Hypothalamus (tissue), 51 donors: ENCODE measurements at regions not wholly inside any gene's neighbourhood (a gene's known extent, or its start where the extent isn't known, plus 50 kb on each side); places are given as distances from the start of the nearest gene placed in this dataset.

Experiments
- DNase-seq, 51 donors: peaks; one replicate each; lab custom pipeline; 2025; lab: John Stamatoyannopoulos, UW

DNA sequence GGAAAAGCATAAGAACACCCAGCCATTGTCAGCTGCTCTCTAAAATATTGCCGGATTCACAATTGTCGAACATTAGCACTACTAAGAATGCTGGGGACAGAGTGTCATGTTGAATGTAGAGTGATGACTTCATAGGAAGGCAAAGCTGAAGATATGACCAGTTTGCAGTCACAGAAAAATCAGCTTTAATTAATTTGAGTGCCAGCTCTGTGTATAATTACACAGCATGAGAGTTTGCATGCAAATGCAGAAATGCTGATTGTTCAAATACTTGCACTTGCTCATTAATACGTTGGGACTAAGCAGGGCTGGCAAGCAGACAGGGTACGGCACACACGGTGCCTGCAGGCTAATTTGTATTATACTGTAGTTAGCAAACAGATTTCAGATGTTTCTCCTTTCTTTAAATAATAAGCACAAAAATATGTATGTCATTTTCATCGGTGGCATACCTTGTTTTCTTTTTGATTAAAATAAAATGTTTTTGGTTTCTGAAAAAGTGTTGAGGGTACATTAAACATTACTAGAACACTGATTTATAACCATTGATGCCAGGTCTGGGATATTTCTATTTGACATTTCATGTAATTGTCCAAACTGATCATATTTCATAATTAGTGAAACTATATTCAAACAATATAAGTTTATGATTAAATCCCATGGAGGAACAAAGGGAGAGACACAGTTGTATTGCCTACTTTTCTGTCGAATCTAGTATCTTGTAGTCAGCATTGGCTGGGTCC is 99.8 kb upstream of the ADGRL2 start:
- DNase-seq: no peak

DNA sequence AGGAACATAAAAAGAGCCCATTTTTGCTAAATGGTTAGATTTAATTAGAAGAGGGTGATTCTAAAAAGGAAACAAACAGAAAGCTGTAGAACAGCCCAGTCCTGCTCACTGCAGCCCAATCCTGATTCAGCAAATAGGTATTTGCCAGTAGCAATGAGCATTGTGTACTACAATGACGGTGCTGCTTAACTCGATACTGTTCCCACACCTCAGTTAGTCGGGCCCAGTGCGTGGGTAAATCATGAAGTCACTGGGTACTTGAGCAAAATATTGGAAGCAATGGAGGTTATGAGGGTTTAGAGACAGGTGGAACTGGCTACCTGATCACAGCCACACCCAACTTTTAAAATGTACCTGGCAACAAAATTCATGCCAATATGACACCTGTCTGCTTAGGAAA is 101.5 kb upstream of the ADGRL2 start:
- DNase-seq: no peak

DNA sequence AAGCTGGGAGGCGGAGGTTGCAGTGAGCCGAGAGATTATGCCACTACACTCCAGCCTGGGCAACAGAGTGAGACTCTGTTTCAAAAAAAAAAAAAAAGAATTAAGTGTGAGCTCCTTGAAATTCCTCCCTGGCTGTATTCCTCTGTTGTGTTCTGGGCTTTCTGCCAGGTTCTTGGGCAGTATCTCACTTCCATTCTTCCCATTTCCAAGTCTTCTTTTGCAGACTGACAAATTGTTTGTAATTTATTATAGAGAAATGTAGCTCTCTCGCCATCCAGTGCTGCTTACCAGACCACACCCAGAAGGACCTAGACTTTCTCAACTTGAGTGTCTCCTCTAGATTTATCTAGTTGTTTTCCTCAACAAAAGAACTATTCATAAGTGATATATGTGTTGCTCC is 105.0 kb upstream of the ADGRL2 start:
- peak in 1 of 51 donors; percentile 3 for DNase-seq

DNA sequence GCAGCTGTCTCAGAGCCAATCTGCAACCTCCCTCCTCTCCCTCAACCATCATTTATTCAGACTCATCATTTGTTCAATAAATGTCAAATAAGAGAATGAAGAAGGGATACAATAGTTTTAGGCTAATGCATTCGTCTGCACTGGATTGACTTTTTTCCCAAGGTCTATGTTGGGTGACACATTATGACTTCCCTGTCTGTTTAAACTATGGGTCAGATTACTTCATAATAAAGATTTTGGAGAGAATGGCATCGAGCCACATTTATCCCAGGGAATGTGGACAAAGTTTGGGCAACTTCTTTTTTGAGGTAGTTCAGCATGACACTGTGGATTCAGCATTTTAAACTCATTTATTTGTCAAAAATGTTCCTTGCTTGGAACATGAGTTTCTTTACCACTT is 107.4 kb upstream of the ADGRL2 start:
- DNase-seq: no peak

DNA sequence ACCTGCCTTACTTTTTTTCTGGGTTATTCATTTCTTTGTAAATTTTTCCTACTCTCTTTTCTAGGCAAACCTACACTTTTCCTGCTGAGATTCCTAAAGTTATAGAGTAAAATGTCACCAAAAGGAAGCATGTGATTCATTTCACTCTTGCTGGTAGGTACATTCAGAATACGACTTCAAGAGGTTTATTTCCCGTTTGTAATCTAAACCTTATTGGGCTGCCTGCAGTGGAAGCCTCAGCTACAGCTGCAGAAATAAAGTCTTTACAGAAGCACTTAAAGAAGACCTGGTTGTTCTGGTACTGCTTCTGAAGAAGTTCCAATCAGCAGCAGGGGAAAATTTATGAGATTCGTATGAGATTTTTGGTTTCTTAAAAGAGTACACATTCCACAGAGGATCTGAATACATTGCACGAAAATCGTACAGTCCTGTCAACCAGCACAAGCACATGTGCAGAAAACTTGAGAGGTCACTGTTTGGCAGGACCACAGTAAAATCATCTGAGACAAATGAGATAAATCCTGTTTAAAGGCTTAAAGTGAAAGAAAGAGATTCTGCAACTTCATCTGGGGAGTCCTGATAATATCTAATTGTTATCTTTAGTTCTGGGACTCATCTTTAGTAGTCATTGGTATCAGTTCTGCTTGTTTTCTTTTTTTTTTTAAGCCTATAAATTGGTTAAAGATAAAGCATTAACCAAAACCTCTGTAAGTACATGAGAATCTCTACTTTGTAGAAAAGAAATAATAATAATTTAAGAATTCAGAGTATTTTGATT is 109.9 kb upstream of the ADGRL2 start:
- no peak for DNase-seq

DNA sequence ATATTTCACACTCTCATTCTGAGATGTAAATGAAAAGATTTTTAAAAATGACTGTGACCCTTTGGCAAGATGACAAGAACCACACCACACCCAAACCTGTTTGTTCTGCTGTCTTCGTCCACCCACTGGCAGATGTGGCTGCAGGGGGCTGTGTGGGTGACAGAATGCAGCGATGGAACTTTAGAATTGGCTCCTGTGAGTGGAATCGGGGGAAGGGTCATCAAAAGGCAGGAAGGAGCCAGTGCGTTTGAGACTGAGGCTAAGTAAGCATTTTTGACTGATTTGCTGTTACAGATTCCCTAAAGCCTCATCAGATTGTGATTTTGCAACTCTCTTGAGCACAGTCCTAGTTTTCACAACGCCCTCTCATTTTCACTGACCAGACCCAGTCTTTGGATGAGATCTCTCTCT is 111.2 kb upstream of the ADGRL2 start:
- DNase-seq: no peak

DNA sequence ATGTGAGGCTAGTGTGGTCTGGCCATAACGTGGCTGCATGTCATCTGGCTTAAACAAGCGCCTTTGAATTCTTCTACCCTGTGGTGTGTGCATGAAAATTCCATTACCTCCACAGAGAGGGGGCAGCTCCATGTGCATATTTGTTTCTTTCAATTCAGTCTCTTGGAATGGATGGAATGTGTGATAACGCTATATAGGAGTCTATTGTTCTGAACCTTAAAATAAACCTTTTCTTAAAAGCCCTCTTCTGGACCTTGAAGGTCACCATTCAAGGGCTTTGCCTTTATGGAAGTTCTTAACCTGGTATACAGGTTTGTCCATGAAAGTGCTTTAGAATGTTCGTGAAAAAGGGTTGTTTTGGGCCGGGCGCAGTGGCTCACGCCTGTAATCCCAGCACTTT is 118.2 kb upstream of the ADGRL2 start:
- DNase-seq: no peak

DNA sequence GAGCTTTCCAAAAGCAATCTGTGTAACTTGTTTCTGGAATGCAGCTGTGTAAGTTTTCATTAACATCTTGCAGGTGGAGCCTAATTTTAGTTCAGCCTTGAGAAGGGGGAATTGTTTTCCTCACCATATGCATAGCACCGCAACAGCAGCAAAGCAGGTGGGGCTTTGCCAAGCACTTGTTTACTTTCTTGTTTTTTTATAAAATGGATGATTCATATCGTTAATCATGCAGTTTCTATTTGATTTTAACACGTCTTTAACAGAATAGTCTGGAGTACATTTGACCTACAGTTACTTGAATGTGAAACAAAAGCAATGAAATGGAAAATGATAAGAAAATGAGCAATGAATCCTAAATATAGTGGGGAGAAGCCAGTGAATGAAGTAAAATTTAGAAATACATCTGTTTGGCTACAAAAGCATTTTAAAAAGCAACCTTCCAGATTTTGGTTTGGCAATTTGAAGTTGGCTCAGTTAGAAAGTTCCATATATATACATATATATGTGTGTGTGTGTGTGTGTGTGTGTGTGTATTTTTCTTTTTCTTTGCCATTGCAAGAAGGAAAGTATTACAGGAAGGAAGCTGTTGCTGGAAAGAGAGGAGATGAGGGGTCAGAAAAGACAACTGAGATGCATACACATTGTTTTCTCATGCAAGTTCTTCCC is 119.0 kb upstream of the ADGRL2 start:
- no peak for DNase-seq

DNA sequence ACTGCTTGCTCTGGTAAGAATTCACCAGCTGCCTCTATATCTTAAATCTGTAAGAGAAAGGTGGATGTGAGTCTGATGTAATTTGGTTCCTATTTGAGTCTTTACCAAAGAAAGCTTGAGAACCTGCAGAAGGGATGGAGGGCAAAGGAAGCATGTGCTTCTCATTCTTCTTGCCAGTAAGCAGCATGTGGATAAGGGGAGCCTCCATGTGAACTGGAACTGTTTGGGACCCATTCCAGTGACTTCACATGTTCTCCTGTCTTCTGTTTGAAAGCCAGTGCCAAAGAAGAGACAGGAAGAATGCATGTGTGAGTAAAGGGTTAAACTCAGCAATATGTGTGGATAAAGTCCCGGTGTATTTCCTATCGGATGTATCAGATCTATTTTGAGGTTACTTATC is 119.6 kb upstream of the ADGRL2 start:
- DNase-seq: no peak

DNA sequence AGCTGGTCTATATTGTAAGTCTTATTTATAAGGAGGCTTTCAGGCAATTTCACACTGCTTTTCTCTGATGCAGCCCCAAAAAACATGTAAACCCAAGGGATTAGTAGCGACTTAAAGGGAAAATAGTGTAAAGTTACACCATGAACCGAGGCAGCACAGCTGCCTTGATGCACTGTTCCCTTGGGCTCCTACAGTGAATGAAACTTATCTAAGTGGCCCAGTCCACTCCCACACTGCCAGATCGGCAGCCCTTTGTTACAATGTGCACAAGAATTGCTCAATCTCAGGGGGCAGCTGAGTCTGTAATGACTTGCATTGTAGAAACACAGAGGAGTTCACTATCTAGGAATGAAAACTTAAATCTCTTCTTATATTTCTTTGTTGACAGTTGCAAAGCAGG is 120.8 kb upstream of the ADGRL2 start:
- no peak for DNase-seq

DNA sequence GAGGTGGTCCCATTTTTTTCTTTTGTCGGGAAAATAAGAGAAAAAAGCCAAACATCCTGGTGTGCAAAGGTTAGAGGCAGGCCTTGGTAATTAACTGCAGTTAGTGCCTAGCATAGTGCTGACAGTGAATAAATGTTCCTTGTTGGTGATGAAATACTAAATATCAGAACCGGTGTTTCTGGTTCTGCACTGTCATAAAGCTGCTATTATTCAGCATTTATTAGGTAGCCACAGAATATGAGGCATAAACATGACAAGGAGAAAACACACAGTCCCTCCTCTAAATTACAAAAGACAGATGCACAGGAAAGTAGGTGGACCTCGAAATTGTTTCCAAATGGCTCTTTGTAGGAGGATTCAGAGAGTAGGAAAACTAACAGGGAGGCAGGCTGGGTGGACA is 122.0 kb upstream of the ADGRL2 start:
- no peak for DNase-seq

DNA sequence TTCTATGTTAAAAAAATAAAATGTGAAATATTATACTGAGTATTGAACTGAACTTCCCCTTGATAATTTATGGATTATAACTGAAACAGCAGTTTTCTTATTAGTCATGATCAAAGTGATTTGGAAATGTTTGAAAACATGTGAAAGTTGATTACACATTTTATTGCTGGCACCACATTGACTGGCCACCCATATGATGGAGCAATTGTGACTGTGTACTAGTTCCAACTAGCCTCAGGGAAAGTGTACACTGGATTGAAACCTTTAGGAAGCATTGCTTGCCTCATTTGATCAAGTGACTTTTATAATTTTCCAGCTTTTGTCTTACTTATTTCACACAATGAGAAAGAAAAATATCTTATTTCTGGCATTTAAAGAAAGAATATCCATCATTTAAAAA is 128.0 kb upstream of the ADGRL2 start:
- DNase-seq: no peak

DNA sequence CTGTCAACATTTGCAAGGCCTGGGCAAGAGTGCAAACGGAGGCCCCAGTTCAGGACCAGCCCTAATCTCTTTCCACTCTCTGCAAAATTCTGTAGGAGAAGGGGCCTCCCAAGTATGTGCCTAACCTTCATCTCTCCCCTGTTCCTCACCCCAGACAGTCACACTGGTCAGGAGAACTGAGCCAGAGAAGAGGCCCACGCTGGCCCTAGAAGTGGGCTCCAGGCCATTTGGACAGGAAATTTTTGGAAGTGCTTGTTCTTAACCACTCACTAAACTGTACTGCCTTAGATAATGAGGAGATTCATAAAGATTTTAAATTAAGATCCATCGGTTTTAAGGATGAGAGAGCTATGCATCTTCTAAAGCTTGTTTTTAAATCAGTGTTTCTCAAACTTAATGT is 129.7 kb upstream of the ADGRL2 start:
- no peak for DNase-seq

DNA sequence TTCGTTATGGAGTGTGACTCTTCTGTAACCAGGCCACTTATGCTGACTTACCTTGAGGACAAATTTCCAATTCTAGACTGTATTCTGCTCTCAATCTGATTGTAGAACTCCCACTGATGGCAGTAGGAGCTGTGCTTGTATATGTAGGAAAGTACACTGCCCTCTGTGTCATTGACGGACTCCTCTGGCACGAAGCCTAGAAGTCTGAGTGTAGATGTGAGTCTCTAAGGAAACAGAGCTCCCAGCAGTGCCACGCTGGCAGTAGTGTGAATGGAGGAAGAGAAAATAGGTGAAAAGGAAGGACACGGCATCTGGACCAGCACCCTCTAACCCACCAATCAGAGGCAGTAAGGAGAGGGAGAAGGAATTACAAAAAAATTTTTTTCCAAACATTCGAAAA is 130.4 kb upstream of the ADGRL2 start:
- peak in 26 of 51 donors; percentile 1 to 57 (median 26) for DNase-seq

DNA sequence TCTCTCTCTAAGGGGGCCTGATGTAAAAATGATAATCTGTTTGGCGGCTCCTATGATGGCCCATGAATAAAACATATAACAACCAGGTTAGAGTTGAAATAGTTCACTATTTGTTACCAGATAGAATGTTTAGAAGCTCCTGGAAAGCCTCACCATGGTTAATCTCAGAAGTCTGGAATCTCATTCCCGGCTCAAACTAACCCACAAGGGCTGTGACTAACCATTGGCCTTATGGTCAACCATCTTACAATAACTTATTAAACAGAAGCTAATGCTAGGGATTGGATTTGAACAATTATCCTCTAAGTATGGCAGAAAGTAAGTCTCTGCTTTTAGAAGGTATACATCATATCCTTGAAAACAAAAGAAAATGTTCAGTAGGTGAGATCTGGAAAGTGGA is 134.1 kb upstream of the ADGRL2 start:
- no peak for DNase-seq

DNA sequence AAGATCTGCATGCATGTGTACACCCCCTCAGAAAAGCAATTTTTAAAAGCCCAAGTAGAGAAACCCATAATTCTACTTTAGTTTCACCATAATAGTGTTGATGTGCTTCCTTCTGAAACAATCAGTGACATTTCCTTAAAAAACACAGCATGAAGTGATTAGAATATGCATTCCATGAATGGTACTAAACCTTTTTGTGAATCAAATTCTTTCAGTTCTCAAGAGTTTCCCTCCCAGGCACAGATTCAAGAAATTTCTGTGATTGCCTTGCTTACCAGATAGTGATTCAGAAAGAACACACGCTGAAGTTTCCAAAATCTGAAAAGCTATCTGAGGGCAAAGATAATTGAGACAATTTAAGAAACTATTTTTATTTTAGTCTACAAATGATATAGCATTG is 136.4 kb upstream of the ADGRL2 start:
- DNase-seq: no peak

DNA sequence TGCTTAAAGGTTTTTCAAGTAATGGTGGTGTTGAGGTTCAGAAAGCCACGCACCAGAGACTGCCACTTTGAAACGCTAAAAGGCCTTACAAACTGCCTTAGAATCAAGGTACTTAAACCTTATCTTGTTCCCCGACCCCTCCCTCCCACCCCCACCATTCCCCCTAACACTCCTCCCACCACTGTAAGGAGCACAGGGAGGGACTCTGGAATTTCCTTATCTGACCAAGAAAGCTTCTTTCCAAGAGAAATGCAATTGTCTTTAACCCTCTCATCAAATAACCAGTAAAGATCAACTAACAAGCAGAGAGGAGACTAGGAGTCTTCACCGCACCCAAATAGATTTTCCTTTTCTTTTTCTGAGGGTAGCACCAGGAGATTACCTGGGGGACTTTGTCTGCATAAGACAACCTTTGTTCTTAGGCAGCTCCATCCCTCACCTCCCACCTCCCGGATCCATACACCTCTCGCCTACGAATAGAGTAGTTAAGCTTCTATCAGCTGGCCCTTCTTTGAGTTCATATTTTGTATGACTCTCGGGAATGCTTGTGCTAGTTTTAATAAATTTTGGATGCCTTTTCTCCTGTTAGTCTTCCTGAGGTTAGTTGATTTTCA is 137.7 kb upstream of the ADGRL2 start:
- DNase-seq: no peak

DNA sequence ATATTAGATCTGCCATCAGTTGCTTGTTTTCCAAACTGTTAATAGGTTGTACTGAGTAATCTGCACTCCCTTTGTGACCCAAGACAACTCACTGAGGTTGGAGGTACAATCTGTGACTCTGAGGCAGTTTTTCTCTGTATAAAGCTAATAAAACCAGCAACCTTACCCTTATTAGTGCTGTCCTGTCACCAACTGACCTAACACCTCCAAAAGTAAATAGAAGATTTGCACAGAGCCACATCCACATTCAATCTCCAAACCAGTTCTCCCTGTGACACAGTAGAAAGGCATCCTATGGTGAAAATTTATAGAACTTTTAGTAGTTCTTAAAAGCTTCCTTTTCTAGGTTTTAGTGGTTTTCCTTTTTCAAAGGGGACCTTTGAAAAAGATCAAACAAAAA is 140.4 kb upstream of the ADGRL2 start:
- no peak for DNase-seq

DNA sequence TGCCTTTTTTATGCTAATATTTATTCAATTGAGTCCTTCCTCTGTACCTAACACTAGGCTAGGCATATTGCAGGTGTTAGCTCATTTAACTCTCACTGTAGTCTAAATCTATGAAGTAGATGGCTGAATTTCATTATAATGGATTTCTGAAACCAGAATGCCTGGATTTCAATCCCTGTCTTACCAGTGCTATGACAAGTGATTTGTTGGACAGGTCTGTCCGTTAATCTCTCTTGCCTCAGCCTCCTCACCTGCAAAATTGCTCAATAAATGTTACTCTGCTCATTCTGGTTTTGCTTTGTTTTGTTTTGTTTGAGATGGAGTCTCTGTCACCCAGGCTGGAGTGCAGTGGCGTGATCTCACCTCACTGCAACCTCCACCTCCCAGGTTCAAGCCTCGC is 146.1 kb upstream of the ADGRL2 start:
- no peak for DNase-seq

DNA sequence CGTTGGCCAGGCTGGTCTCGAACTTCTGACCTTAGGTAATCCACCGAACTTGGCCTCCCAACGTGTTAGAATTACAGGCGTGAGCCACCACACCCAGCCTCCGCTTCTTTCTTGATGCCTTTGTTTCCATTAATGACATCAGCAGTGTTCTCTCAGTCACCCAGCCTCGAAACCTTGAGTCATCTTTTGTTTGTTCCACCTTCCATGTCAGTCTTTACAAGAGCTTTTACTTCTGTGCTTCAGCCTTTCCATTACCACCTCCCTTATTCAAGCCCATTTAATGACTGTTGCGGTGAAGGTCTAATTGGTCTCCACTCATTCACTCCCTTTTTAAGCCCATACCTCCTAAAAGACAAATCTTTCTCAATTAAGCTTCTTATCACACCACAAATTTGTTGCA is 146.6 kb upstream of the ADGRL2 start:
- no peak for DNase-seq

DNA sequence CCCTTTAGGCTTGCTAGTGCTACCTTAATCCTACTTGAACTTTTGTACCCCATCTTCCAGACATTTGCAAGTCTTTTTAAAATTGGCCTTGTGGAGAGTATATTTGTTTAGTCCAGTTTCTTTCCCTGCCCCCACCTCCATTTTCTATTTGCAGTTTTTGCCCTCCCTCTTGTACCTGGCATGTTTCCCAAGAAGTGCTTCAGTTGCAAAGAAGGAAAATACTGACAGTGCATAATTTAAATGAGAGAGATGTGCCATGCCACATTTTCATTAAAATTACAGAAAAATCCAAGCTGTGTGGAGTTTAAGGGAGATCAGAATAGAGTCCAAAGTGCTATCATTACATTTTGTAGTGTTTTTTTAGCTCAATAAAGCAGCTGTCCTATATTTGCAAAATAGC is 150.0 kb upstream of the ADGRL2 start:
- no peak for DNase-seq
